Epithelial cell of proximal tubule (primary cell): ENCODE measurements at regions not wholly inside any gene's neighbourhood (a gene's known extent, or its start where the extent isn't known, plus 50 kb on each side); places are given as distances from the start of the nearest gene placed in this dataset.

Experiments
- DNase-seq: peaks from one replicate; pipeline ENCODE4 v3.0.0-alpha.2; 2011; ENCODE audit warnings: low read depth
- H3K4me3 ChIP-seq: 2 replicates; pipeline ENCODE4 v1.5.1; 2011; ENCODE audit warnings: low read depth, mild to moderate bottlenecking, low read length
- CTCF ChIP-seq: conservative IDR thresholded peaks from 2 replicates; pipeline ENCODE4 v1.5.1; 2012; ENCODE audit warnings: low read depth, mild to moderate bottlenecking, low read length

- H3K4me3 ChIP-seq: no peak overlapping the region
- no peak for DNase-seq
- TF ChIP-seq CTCF: no peak
Observed at GRCh38 chr9:115972362-115972761, 181.2 kb upstream of the PAPPA start.

- TF ChIP-seq CTCF: no peak
- DNase-seq: no peak
- no peak overlapping the region for H3K4me3 ChIP-seq
Observed at GRCh38 chr9:115972843-115973595, 180.6 kb upstream of the PAPPA start.

- no peak for TF ChIP-seq CTCF
- DNase-seq: no peak
Observed at GRCh38 chr9:115976781-115977180, 176.8 kb upstream of the PAPPA start.

GRCh38 chr9:115978091-115978490 is 175.5 kb upstream of the PAPPA start:
- DNase-seq: no peak
- TF ChIP-seq CTCF: no peak
- no peak overlapping the region for H3K4me3 ChIP-seq

More at GRCh38 chr9:115976781-115977180, 176.8 kb upstream of the PAPPA start:
- no peak overlapping the region for H3K4me3 ChIP-seq

- no peak overlapping the region for H3K4me3 ChIP-seq
- TF ChIP-seq CTCF: no peak
- no peak for DNase-seq
Observed at GRCh38 chr9:115978659-115979096, 174.9 kb upstream of the PAPPA start.

- no peak overlapping the region for H3K4me3 ChIP-seq
- TF ChIP-seq CTCF: no peak
- no peak for DNase-seq
Observed at GRCh38 chr9:115980054-115980453, 173.5 kb upstream of the PAPPA start.

- TF ChIP-seq CTCF: no peak
- DNase-seq: no peak
- H3K4me3 ChIP-seq: no peak overlapping the region
Observed at GRCh38 chr9:115980502-115980901, 173.1 kb upstream of the PAPPA start.
